ENCODE measurements at regions not wholly inside any gene's neighbourhood (a gene's known extent, or its start where the extent isn't known, plus 50 kb on each side); places are given as distances from the start of the nearest gene placed in this dataset.

- DNase-seq (ENCODE audit: low read depth): no peak
- TF ChIP-seq CTCF (IDR thresholded peaks at IDR 0.05; ENCODE audit: control insufficient read depth, extremely low read depth, insufficient read depth): no peak
- H3K4me3 ChIP-seq (ENCODE audit: low read depth, low read length): no peak overlapping the region
These were observed 70.5 kb upstream of the NTRK2 start for GRCh38 chr9:84598921-84599636.

GRCh38 chr9:84600739-84601138 lies 68.8 kb upstream of the NTRK2 start:
- DNase-seq (ENCODE audit: low read depth): peak; percentile 37
- H3K4me3 ChIP-seq (ENCODE audit: low read depth, low read length): no peak overlapping the region
- TF ChIP-seq CTCF (IDR thresholded peaks at IDR 0.05; ENCODE audit: control insufficient read depth, extremely low read depth, insufficient read depth): no peak

- no peak overlapping the region for H3K4me3 ChIP-seq (ENCODE audit: low read depth, low read length)
- no peak for DNase-seq (ENCODE audit: low read depth)
- TF ChIP-seq CTCF (IDR thresholded peaks at IDR 0.05; ENCODE audit: control insufficient read depth, extremely low read depth, insufficient read depth): no peak
These were observed 65.3 kb upstream of the NTRK2 start for GRCh38 chr9:84604223-84604622.

- TF ChIP-seq CTCF (IDR thresholded peaks at IDR 0.05; ENCODE audit: control insufficient read depth, extremely low read depth, insufficient read depth): no peak
- no peak overlapping the region for H3K4me3 ChIP-seq (ENCODE audit: low read depth, low read length)
- no peak for DNase-seq (ENCODE audit: low read depth)
These were observed 59.8 kb upstream of the NTRK2 start for GRCh38 chr9:84609779-84610178.

GRCh38 chr9:84613431-84613830 lies 56.1 kb upstream of the NTRK2 start:
- TF ChIP-seq CTCF (IDR thresholded peaks at IDR 0.05; ENCODE audit: control insufficient read depth, extremely low read depth, insufficient read depth): no peak
- no peak overlapping the region for H3K4me3 ChIP-seq (ENCODE audit: low read depth, low read length)
- DNase-seq (ENCODE audit: low read depth): peak; percentile 82

- no peak for DNase-seq (ENCODE audit: low read depth)
- H3K4me3 ChIP-seq (ENCODE audit: low read depth, low read length): no peak overlapping the region
- no peak for TF ChIP-seq CTCF (IDR thresholded peaks at IDR 0.05; ENCODE audit: control insufficient read depth, extremely low read depth, insufficient read depth)
These were observed 54.0 kb upstream of the NTRK2 start for GRCh38 chr9:84615544-84615943.
